ENCODE measurements at regions not wholly inside any gene's neighbourhood (a gene's known extent, or its start where the extent isn't known, plus 50 kb on each side); places are given as distances from the start of the nearest gene placed in this dataset.

- Histone ChIP-seq H3K4me1 (no peaks in the 10 kb centered on the region), H3K36me3 (no peaks in the 10 kb centered on the region), H3K4me3 (no peak overlapping the region), H3K9me3 (peaks cover 0 to 3% of the 10 kb centered on the region in 2 donors), H3K27me3 (no peaks in the 10 kb centered on the region), H3K27ac (no peak overlapping the region)
- no peak for DNase-seq (ENCODE audit: low spot score in 2 of 2)
- intact Hi-C loops (cut with DNase I), result no loop called here
- TF ChIP-seq CTCF (IDR thresholded peaks at IDR 0.05), result no peak
Observed at GRCh38 chr3:103829723-103830326, 1395.0 kb downstream of the ZPLD1 start.

- Histone ChIP-seq H3K4me1 (no peaks in the 10 kb centered on the region), H3K27ac (no peak overlapping the region)
- TF ChIP-seq CTCF (IDR thresholded peaks at IDR 0.05), result no peak
Observed at GRCh38 chr3:103847081-103848062, 1412.6 kb downstream of the ZPLD1 start.

GRCh38 chr3:103851793-103852192, 1417.0 kb downstream of the ZPLD1 start:
- no peaks in the 10 kb centered on the region for H3K36me3 ChIP-seq
- no peak overlapping the region for H3K27ac ChIP-seq
- intact Hi-C loops (cut with DNase I), result no loop called here
- no peaks in the 10 kb centered on the region for H3K4me1 ChIP-seq
- no peaks in the 10 kb centered on the region for H3K9me3 ChIP-seq
- TF ChIP-seq CTCF (IDR thresholded peaks at IDR 0.05), result no peak
- H3K4me3 ChIP-seq, result no peak overlapping the region
- no peak for DNase-seq (ENCODE audit: low spot score in 2 of 2)
- no peaks in the 10 kb centered on the region for H3K27me3 ChIP-seq

More at GRCh38 chr3:103847081-103848062, 1412.6 kb downstream of the ZPLD1 start:
- H3K9me3 ChIP-seq, result no peaks in the 10 kb centered on the region
- intact Hi-C loops (cut with DNase I), result no loop called here
- no peaks in the 10 kb centered on the region for H3K27me3 ChIP-seq
- DNase-seq (ENCODE audit: low spot score in 2 of 2), result no peak
- no peaks in the 10 kb centered on the region for H3K36me3 ChIP-seq
- H3K4me3 ChIP-seq, result no peak overlapping the region

GRCh38 chr3:103862415-103862814, 1427.6 kb downstream of the ZPLD1 start:
- Histone ChIP-seq H3K9me3 (no peaks in the 10 kb centered on the region), H3K27ac (no peak overlapping the region), H3K4me3 (no peak overlapping the region), H3K27me3 (no peaks in the 10 kb centered on the region), H3K4me1 (no peaks in the 10 kb centered on the region), H3K36me3 (no peaks in the 10 kb centered on the region)
- DNase-seq (ENCODE audit: low spot score in 2 of 2), result no peak
- no peak for TF ChIP-seq CTCF (IDR thresholded peaks at IDR 0.05)
- intact Hi-C loops (cut with DNase I), result no loop called here

- Histone ChIP-seq H3K27ac (no peak overlapping the region), H3K4me3 (no peak overlapping the region), H3K36me3 (no peaks in the 10 kb centered on the region), H3K27me3 (no peaks in the 10 kb centered on the region), H3K4me1 (no peaks in the 10 kb centered on the region), H3K9me3 (no peaks in the 10 kb centered on the region)
- intact Hi-C loops (cut with DNase I), result no loop called here
- DNase-seq (ENCODE audit: low spot score in 2 of 2), result no peak
- no peak for TF ChIP-seq CTCF (IDR thresholded peaks at IDR 0.05)
Observed at GRCh38 chr3:103863381-103863780, 1428.6 kb downstream of the ZPLD1 start.

Measured in ascending aorta (tissue), 2 donors.